ENCODE measurements at regions not wholly inside any gene's neighbourhood (a gene's known extent, or its start where the extent isn't known, plus 50 kb on each side); places are given as distances from the start of the nearest gene placed in this dataset.
A peak's percentile ranks its signal among the peaks of the same experiment; 100 is the strongest.

- Histone ChIP-seq H3K79me2 (replicated peaks; ENCODE audit: insufficient read depth, low read length) (no peaks in the 10 kb centered on the region), H2AFZ (ENCODE audit: low read depth, low read length) (peak overlapping the region; percentile 74)
Observed at GRCh38 chr6:27019651-27020552, 227.6 kb upstream of the PRSS16 start.

GRCh38 chr6:27020553-27020880, 227.0 kb upstream of the PRSS16 start:
- H3K27me3 ChIP-seq (ENCODE audit: insufficient read depth, low read depth, low read length) = no peaks in the 10 kb centered on the region
- H4K20me1 ChIP-seq (ENCODE audit: insufficient read depth) = no peaks in the 10 kb centered on the region
- no peaks in the 10 kb centered on the region for H3F3A ChIP-seq (ENCODE audit: insufficient read depth, low read length, poor library complexity, severe bottlenecking)
- no peaks in the 10 kb centered on the region for H3K79me2 ChIP-seq (replicated peaks; ENCODE audit: insufficient read depth, low read length)
- no peaks in the 10 kb centered on the region for H3K9me2 ChIP-seq (ENCODE audit: insufficient read depth, low read length)
- no peak overlapping the region for H2AFZ ChIP-seq (ENCODE audit: low read depth, low read length)
- peaks cover 2% of the 10 kb centered on the region for H3K9me3 ChIP-seq (ENCODE audit: low read length)
- peak overlapping the region; percentile 72 for H3K4me3 ChIP-seq (ENCODE audit: low read length)
- no peak overlapping the region for H3K4me2 ChIP-seq (ENCODE audit: low read length)
- H3K27ac ChIP-seq (ENCODE audit: low read length) = peak overlapping the region; percentile 55
- H3K36me3 ChIP-seq (ENCODE audit: insufficient read depth, low read length) = no peaks in the 10 kb centered on the region
- H3K9ac ChIP-seq (ENCODE audit: low read length) = peak overlapping the region; percentile 61
- TF ChIP-seq CTCF (IDR thresholded peaks at IDR 0.05; ENCODE audit: poor library complexity, severe bottlenecking) = no peak
- TF ChIP-seq REST (IDR thresholded peaks at IDR 0.05; ENCODE audit: borderline replicate concordance) = no peak
- no peak for TF ChIP-seq EZH2 (IDR thresholded peaks at IDR 0.05; ENCODE audit: borderline replicate concordance, insufficient read depth, low read length, poor library complexity, severe bottlenecking)
- no peak for TF ChIP-seq RAD21 (conservative IDR thresholded peaks at IDR 0.05)
- TF ChIP-seq POLR2AphosphoS5 (IDR thresholded peaks at IDR 0.05) = no peak
- no peak for TF ChIP-seq SMC3 (conservative IDR thresholded peaks at IDR 0.05; ENCODE audit: poor library complexity)

More at GRCh38 chr6:27019651-27020552, 227.6 kb upstream of the PRSS16 start:
- no peaks in the 10 kb centered on the region for H4K20me1 ChIP-seq (ENCODE audit: insufficient read depth)
- H3K9me2 ChIP-seq (ENCODE audit: insufficient read depth, low read length) = no peaks in the 10 kb centered on the region
- H3K36me3 ChIP-seq (ENCODE audit: insufficient read depth, low read length) = no peaks in the 10 kb centered on the region
- TF ChIP-seq REST (IDR thresholded peaks at IDR 0.05; ENCODE audit: borderline replicate concordance) (peak; percentile 76), TAF1 (IDR thresholded peaks at IDR 0.05; ENCODE audit: low read depth) (peak; percentile 61), CTCF (IDR thresholded peaks at IDR 0.05; ENCODE audit: poor library complexity, severe bottlenecking) (no peak), EP300 (conservative IDR thresholded peaks at IDR 0.05; ENCODE audit: poor library complexity, severe bottlenecking) (no peak), MXI1 (conservative IDR thresholded peaks at IDR 0.05; ENCODE audit: poor library complexity, severe bottlenecking) (peak; percentile 46)
- H3K27ac ChIP-seq (ENCODE audit: low read length) = peak overlapping the region; percentile 55
- H3K27me3 ChIP-seq (ENCODE audit: insufficient read depth, low read depth, low read length) = no peaks in the 10 kb centered on the region
- H3K4me2 ChIP-seq (ENCODE audit: low read length) = peak overlapping the region; percentile 16
- no peaks in the 10 kb centered on the region for H3F3A ChIP-seq (ENCODE audit: insufficient read depth, low read length, poor library complexity, severe bottlenecking)
- H3K4me3 ChIP-seq (ENCODE audit: low read length) = peak overlapping the region; percentile 72
- H3K9ac ChIP-seq (ENCODE audit: low read length) = peak overlapping the region; percentile 61
- H3K9me3 ChIP-seq (ENCODE audit: low read length) = peaks cover 2% of the 10 kb centered on the region
